Choroid plexus epithelial cell (primary cell): ENCODE measurements at regions not wholly inside any gene's neighbourhood (a gene's known extent, or its start where the extent isn't known, plus 50 kb on each side); places are given as distances from the start of the nearest gene placed in this dataset.

Source experiments
- DNase-seq: peaks from one replicate; pipeline ENCODE4 v3.0.0-alpha.2; 2010; ENCODE audit warnings: low read depth
- H3K4me3 ChIP-seq: 2 replicates; pipeline ENCODE4 v1.5.1; 2011; ENCODE audit warnings: low read depth, mild to moderate bottlenecking, control low read depth, low read length, moderate library complexity
- TF ChIP-seq, protein P1 (sequence below): conservative IDR thresholded peaks from 2 replicates; pipeline ENCODE4 v1.5.1; 2011; ENCODE audit warnings: low read depth, mild to moderate bottlenecking, control low read depth, inconsistent platforms, low read length, moderate library complexity

DNA sequence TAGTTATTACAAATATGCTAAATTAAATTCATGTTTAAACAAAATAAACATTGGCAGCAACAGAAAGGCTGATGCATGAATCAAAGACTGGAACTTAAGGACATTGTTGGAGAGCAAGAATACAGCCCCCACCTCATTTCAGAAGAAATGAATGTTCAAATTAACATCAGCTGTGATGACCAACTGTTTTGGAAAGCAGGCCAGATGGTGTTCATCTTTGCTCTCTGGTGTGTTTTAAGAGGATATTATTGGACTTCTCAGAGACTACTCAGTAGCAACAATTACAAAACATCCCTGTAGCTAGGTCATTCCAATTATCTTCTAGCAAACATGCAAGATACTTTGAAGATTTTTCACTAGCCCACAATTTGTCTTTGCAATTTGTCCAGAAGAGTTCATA lies 118.6 kb upstream of the DOK5 start:
- no peak overlapping the region for H3K4me3 ChIP-seq
- TF ChIP-seq, protein P1, sequence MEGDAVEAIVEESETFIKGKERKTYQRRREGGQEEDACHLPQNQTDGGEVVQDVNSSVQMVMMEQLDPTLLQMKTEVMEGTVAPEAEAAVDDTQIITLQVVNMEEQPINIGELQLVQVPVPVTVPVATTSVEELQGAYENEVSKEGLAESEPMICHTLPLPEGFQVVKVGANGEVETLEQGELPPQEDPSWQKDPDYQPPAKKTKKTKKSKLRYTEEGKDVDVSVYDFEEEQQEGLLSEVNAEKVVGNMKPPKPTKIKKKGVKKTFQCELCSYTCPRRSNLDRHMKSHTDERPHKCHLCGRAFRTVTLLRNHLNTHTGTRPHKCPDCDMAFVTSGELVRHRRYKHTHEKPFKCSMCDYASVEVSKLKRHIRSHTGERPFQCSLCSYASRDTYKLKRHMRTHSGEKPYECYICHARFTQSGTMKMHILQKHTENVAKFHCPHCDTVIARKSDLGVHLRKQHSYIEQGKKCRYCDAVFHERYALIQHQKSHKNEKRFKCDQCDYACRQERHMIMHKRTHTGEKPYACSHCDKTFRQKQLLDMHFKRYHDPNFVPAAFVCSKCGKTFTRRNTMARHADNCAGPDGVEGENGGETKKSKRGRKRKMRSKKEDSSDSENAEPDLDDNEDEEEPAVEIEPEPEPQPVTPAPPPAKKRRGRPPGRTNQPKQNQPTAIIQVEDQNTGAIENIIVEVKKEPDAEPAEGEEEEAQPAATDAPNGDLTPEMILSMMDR, result no peak
- DNase-seq, result no peak

DNA sequence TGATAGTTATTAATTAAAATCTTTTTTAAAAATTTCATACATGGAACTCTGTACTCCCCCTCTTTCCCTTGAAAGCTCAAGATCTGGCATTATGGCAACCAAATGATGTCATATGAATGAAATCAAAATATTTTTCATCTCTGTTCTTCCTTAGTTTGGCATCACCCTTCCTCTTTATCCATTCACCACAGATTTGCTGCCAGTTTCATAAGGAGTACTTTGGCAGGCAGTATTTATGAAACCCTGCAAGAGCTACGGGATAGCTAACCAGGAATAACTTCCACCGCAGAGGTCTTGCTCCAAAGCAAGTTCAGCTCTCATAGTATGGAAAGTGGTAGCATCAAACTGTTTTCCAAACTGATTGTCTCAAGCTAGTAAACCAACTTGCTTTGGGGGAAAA lies 113.9 kb upstream of the DOK5 start:
- TF ChIP-seq, protein P1, result no peak

DNA sequence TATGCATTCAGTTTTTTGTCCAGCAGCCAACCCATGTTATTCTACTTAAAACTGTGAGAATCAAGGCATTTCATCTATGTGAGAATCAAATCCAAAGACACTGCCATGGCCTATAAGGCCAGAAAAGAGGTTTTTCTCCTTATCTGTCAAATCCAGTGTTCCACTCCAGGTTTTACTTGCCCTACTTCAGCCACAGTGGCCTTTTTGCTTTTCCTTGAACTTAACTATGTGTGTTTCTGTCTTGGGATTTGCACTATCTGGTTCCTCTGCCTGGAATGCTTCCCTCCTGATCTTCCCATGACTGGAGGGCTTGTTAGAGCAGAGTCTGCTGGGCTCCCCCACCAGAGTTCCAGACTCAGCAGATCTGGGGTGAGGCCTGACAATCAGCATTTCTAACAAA lies 113.1 kb upstream of the DOK5 start:
- H3K4me3 ChIP-seq, result no peak overlapping the region
- no peak for DNase-seq
- TF ChIP-seq, protein P1, result no peak

More for the DNA sequence above, 113.9 kb upstream of the DOK5 start:
- H3K4me3 ChIP-seq, result no peak overlapping the region
- DNase-seq, result no peak

DNA sequence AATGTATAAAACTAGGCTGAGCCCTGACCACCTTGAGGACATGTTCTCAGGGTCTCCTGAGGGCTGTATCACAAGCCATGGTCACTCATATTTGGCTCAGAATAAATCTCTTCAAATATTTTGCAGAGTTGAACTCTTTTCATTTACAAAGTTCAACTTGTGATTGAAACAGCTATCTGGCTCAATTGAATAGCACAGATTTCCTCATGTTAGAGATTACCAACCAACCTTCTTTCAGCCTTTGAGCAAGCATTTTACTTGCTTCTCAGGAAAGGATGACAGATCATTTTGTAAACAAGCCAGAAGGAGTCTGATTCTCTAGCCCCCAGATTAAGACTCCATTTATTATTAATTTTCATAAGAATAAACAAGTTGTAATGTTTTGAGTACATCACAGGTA lies 111.0 kb upstream of the DOK5 start:
- TF ChIP-seq, protein P1, result no peak
- H3K4me3 ChIP-seq, result no peak overlapping the region
- DNase-seq, result no peak

DNA sequence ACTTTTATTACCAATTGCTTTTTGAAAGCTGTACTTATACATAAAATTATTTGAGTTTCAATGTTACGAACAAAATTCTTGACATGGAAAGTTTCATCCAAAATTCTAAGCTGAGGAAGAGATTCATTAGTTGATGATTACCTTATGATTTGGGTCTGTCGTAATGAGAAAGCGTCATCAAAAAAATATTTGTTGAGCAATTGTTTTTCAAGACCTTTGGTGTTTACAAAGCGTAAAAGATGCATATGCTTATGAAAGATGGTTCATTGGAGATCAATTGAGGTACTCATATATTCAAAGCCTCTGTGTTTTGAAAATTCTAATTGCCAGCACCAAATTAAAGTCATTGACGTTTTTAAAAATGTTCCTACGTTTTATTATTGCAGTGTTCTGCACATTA lies 110.5 kb upstream of the DOK5 start:
- DNase-seq, result no peak
- TF ChIP-seq, protein P1, result no peak
- H3K4me3 ChIP-seq, result no peak overlapping the region

DNA sequence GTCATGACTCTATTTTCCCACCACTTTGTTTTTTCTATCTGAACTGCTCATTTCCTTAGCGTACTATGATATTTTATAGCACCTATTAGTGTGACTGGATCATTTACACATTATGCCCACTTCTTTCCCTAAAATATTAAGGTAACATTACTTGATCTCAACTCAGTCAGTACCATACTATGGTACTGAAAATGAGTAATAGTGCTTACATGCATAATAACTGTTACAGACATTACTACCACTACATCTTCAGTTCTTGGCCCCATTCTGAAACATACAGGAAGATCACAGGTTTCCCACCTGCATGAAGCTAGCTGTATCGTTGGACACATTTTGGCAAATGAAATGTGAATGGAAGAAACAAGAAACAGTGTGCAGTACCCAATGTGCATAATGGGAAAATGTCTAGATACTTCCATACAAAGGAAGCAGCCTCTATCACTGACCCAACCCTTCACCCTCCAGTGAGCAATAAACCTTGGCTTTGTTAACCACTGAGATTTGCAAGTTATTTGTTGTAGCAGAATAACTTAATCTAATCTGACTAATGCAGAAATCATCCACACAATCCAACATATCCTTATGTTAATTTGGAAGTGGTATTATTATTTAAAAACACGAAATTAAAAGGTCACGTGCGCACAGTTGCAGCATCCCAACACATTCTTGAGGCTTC lies 108.6 kb upstream of the DOK5 start:
- H3K4me3 ChIP-seq, result no peak overlapping the region
- TF ChIP-seq, protein P1, result no peak
- DNase-seq, result no peak

DNA sequence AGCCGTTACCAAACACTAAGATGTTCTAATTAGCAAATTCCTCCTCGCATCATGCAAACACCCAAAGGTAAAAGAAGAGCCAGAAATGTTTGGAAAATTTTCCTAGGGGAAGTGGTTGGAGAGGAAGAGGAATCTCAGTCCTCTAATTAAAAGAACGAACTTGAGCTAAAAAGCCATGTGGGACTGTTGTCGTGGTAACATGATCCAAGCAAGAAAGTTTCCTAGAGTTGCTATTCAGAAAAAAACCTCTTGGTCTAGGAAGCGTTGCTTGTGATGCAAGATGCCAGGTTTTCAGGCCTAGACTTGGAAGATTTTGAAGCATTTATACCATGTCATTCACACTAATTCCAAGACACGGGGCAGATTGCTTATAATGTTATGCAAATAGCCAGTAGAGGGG lies 106.8 kb upstream of the DOK5 start:
- DNase-seq, result peak; percentile 5
- TF ChIP-seq, protein P1, result no peak
- H3K4me3 ChIP-seq, result no peak overlapping the region
